SK-N-SH treated with all-trans-retinoic acid at 6 μM for 48 hours (cell line): ENCODE measurements at regions not wholly inside any gene's neighbourhood (a gene's known extent, or its start where the extent isn't known, plus 50 kb on each side); places are given as distances from the start of the nearest gene placed in this dataset.

Experiments
- BACH2 ChIP-seq: fragments of 250-450 bp; sonication (Bioruptor Pico); IDR thresholded peaks from 2 replicates; pipeline ENCODE4 v1.9.0; 2021; ENCODE audit warnings: mild to moderate bottlenecking, borderline replicate concordance
- CREB5 ChIP-seq: fragments of 250-450 bp; sonication (Bioruptor Pico); IDR thresholded peaks from 2 replicates; pipeline ENCODE4 v1.5.1; 2020; ENCODE audit warnings: low read depth, mild to moderate bottlenecking, moderate library complexity
- CSDC2 ChIP-seq: fragments of 250-450 bp; sonication (Bioruptor Pico); IDR thresholded peaks from 2 replicates; pipeline ENCODE4 v1.5.0; 2020; ENCODE audit warnings: mild to moderate bottlenecking, moderate library complexity
- PATZ1 ChIP-seq: fragments of 250-450 bp; sonication (Bioruptor Pico); IDR thresholded peaks from 2 replicates; pipeline ENCODE4 v1.8.0; 2020; ENCODE audit warnings: mild to moderate bottlenecking, moderate library complexity, borderline replicate concordance
- POU6F1 ChIP-seq: fragments of 250-450 bp; sonication (Bioruptor Pico); IDR thresholded peaks from 2 replicates; pipeline ENCODE4 v1.8.0; 2021; ENCODE audit warnings: low read depth, mild to moderate bottlenecking, moderate library complexity, borderline replicate concordance
- SNAI2 ChIP-seq: fragments of 250-450 bp; sonication (Bioruptor Pico); IDR thresholded peaks from 2 replicates; pipeline ENCODE4 v1.5.0; 2020; ENCODE audit warnings: mild to moderate bottlenecking, moderate library complexity
- TOX ChIP-seq: fragments of 250-450 bp; sonication (Bioruptor Pico); IDR thresholded peaks from 2 replicates; pipeline ENCODE4 v1.8.0; 2021; ENCODE audit warnings: mild to moderate bottlenecking, moderate library complexity, borderline replicate concordance
- TSHZ2 ChIP-seq: fragments of 250-450 bp; sonication (Bioruptor Pico); IDR thresholded peaks from 2 replicates; pipeline ENCODE4 v1.5.0; 2020; ENCODE audit warnings: mild to moderate bottlenecking, moderate library complexity
- ZFP30 ChIP-seq: fragments of 450-650 bp; formaldehyde crosslinking; IDR thresholded peaks from 2 replicates; pipeline ENCODE4 v1.5.0; 2022; ENCODE audit warnings: mild to moderate bottlenecking, moderate library complexity

- TF ChIP-seq TSHZ2 (CRISPR knock-in tag) (no peak), PATZ1 (no peak), CREB5 (CRISPR knock-in tag) (no peak), BACH2 (CRISPR knock-in tag) (no peak), ZFP30 (no peak), TOX (no peak), SNAI2 (CRISPR knock-in tag) (no peak), CSDC2 (CRISPR knock-in tag) (no peak), POU6F1 (CRISPR knock-in tag) (no peak)
These were observed 81.7 kb upstream of the TMPRSS2 start for GRCh38 chr21:41589620-41590175.
